Hematopoietic multipotent progenitor cell (in vitro differentiated cells): ENCODE measurements at regions not wholly inside any gene's neighbourhood (a gene's known extent, or its start where the extent isn't known, plus 50 kb on each side); places are given as distances from the start of the nearest gene placed in this dataset.
"Not testable (repeated sequence)": the region's sequence is repeated elsewhere in the genome, so short reads cannot be mapped to it uniquely, and the experiment has no call there.

ENCODE experiments used
- DNase-seq, 3 donors: peaks; one replicate each; pipeline ENCODE4 v3.0.0-alpha.2; 2011 to 2015; ENCODE audit warnings: low read depth in 2 of 3, low spot score in 2 of 3

DNA sequence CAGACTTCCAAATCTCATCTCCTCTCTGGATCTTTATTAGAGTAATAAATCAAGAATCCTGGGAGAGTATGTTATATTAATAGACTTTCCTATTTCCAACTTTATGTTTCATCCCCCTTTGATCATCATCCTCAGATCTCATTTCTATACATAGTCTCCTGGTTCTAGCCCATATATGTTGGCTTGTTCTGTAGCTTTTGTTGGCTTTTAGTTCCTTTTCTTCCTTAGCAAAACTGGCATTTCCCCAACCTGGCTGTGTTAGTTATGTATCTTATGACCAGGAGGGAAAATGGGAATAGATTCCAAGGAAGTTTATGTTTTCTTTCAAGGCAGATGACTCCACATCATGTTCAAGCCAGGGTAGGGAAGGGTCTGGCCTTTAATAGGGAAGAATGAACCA lies 2464.5 kb downstream of the PCDH9 start:
- DNase-seq, result no peak

DNA sequence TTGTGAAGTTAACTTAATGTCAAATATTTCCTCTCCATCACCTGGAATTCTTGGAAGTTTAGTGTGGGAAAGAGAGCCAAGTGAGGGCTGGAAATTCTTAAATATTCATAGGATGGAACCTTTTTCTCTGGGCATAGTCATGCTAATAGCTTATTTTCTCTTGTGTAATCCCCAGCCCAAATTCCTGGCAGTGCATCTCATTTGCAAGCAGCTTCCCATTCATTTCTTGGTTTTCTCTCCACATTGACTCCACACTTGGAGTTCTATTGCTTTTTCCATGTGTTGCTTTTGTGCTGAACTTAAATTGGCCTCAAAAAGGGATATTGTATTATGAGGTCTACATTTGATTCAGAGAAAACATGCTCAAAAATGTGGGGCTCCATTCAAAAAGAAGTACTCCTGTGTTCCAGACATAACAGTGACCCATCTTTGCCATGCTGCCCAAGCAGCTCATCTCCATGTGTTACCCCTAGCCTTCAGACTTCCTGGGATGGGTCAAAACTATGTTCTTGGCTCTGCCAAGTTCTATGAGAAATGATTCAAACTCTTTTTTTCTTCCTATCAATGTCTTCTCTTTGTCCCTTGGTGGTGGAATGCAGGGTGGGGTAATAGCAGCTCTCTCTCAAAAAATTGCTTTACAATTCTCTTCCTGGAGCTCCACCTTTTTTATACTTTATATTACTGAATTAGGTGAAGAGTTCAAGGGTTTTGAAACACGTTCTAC lies 2471.5 kb downstream of the PCDH9 start:
- no peak for DNase-seq

DNA sequence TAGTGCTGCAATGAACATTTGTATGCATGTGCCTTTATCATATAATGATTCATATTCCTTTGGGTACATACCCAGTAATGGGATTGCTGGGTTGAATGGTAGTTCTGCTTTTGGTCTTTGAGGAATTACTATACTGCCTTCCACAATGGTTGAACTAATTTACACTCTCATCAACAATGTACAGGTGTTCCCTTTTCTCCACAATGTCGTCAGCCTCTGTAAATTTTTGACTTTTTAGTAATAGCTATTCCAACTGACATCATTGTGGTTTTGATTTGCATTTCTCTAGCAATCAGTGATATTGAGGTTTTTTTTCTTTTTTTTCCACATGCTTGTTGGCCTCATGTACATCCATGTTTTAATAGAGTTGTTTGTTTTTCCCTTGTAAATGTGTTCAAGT lies 2473.5 kb downstream of the PCDH9 start:
- no peak for DNase-seq

DNA sequence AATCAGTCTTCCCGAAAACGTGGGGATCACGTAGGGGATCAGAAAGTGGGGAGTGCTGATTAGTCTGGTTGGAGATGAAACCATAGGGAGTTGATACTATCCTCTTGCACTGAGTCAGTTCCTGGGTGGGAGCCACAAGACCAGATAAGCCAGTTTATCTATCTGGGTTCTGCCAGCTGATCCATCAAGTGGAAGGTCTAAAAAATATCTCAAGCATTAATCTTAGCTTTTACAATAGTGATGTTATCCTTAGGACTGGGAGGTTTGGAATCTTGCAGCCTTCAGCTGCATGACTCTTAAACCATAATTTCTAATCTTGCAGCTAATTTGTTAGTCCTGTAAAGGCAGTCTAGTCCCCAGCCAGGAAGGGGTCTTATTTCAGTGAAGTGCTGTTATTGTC lies 2474.2 kb downstream of the PCDH9 start:
- DNase-seq, result no peak

DNA sequence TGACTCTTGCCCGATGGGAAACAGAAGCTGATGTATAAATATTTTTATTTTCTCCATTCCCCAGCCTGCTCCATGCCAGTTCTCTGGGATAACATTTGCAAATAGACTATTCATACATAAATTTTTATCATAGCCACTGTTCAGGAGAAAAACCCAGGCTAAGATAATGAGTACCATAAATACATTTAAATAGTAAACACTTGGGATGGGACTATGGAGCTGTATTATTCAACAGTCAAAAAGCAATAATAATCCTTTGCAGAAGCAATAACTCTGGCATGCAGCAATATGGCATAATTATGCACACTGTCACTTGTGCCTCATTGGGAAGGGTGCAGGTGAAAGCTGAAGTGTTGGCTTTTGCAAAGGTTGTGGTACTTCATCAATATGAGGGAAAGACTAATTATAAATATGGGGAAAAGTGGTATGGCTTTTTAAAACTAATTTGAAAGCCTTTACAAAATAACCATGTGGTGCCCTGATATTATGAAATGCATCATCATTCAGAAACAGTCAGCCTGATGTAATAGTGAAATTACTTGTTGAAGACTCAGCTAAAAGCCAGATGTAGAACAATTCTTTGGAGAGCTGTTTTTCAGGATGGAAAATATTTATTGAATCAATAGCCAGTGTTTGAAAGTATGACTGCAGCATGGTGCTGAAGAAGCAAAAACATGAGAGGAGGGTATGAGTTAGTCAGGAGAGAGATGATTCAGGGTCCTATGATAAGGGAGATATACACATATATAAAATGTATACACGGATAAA lies 2476.7 kb downstream of the PCDH9 start:
- DNase-seq, result no peak

- DNase-seq, result no peak
These were observed 2480.8 kb downstream of the PCDH9 start for GRCh38 chr13:64749301-64749700.

- no peak for DNase-seq
These were observed 2483.3 kb downstream of the PCDH9 start for GRCh38 chr13:64746845-64747244.

DNA sequence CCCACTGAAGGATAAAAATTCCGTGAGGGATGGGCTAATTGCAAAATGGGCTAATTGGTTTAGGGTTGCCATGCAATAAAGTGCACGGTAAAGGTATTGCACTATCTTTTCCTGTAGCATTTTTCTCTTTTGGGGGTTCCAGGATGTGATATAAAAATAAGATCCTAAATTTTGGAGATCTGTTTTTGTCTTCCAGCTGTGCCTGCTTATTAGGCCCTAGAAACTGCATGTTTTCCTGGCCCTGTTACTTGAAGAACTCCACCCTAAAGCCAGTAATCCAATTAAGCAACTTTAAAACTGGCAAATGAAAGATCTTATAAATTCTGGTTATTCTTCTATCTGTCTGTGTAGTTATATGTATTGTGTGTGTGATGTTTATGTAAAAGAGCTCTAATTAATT lies 2489.6 kb downstream of the PCDH9 start:
- DNase-seq, result no peak

DNA sequence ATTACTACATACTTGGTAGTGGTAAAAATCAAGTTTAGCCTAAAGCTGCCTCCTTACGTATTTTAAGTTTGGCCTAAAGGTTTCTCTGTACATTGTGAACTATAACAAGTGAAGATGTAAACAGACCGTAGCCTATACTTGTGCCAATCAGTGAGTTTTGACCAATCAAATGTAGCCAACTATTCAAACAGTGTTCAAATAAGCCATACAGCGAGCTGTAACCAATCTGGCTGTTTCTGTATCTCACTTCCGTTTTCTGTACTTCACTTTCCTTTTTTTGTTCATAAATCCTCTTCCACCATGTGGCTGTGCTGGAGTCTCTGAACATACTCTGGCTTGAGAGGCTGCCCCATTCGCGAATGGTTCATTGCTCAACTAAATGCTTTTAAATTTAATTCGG lies 2504.6 kb downstream of the PCDH9 start:
- no peak for DNase-seq

GRCh38 chr13:64723724-64724123 lies 2506.4 kb downstream of the PCDH9 start:
- no peak for DNase-seq

DNA sequence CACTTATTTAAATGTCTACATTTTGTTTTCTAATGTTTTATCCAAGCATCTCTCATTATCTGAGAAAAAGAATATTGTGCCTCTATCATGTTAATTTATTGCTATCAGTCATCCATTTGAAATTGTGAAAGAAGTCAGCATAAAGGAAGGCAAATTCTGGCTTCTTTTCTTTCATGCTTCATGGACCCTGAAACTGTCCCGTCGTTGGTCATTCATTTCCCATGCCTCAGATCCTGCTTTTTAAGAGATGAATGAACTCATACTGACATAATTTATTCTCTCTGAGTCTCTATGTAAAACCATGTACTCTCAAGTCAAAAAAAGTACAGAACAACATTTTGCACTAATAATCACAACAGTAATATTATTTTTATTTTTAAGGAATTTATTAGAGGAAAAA lies 2512.0 kb downstream of the PCDH9 start:
- DNase-seq, result no peak

DNA sequence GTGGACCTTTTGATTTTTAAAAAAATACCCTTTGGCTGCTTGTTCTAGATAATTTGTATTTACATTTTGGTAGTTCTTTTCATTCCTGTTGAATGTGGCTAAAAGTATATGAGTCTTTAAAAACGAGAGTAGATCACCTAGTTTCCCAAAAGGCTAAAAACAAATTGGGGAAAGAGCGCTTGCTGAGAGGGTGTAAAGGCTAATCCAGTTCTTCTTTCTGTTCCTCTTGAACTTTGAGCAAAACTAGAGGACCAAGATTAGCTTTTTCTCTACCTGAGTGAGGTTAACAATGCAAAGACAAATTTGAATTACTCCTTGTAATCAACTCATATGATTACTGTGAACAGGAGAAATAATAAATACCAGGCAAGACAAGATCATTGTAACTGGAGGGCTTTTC lies 2513.2 kb downstream of the PCDH9 start:
- no peak for DNase-seq

DNA sequence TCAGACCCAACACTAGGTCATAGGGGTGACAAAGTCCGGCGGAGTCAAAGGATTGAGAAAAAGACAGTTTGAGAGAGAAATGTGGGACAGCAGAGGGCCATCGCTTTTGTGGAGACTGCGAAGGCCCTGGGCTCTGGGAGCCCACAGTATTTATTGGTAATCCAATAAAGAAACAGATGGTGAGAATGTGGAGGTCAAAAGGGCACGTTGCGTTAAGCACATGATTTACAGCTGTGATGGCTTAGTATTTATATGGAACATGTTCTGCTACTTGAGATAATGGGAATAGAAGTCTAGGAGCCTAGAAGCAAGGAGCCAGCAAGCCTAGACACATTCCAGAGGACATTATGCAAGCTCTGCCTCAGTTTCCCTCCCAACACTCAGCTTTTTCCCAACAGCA lies 2521.1 kb downstream of the PCDH9 start:
- DNase-seq, result no peak

DNA sequence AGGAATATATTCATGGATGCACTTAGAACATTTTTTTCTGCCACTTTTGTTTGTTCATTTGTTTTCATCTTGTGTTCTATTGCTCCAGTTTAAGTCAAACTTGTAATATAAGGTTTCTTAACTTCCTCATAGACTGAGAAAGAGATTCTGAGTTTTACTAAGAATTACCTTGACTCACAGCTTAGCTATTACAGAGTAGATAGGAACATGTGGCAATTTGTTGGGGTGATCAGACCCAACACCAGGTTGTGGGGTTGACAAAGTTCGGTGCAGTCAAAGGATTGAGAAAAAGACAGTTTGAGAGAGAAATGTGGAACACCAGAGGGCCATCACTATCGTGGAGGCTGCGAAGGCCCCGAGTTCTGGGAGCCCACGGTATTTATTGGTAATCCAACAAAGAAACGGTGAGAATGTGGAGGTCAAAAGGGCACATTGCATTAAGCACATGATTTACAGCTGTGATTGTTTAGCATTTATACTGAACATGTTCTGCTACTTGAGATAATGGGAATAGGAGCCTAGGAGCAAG lies 2526.0 kb downstream of the PCDH9 start:
- no peak for DNase-seq

- DNase-seq, result no peak
These were observed 2532.9 kb downstream of the PCDH9 start for GRCh38 chr13:64697226-64697625.

DNA sequence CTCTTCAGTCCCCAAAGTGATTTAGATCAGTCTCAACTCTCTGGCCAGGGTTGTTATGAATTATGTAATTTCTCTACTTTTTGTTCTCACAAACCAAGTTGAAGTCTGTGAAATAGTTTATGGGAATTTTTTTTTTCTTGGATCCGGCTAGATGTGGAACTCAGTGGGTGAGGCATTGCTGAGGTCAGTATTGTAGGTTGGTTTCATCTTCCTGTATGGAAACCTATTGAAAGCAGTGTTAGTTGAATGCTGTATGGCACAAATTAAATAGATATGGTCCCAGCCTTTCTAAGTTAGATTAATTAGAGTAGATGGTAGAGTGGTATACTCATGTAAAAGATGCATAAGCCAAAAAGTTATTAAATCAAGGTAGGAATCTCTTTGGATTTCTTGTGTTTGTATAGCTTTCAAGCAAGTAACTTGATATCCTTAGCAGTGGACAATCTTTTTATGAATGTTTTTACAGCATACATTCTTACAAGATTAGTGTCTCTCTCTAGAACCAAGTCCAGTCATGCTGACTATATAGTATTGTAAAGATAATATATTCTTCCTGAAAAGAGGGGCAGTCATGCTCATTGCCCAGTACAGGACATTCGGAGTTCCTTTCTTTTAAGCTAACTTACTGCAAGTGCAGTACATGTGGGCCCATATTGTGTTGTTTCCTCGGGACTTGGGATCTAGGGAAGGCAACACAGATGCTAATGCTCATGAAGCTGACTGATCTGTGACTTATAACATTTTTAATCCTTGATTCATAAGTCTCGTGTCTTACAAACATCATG lies 2541.1 kb downstream of the PCDH9 start:
- DNase-seq, result no peak

DNA sequence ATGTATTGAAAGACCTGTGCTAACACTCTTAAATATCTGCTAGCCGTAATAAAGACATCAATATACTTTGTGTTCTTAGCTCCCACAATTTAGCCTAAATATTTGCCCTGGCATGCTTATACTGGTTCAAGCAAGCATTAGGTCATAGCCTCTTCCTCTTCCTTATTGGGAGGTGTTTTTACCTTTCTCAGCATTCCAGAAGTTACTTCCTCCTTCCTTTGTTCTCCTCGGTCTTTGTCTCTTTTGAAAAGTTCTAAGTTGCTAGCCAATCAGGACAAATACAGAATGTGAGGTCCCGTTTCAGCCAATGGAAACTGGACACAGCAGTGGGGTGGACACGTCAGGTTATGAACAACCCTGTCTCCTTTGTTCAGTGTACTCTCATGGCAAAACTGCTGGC lies 2543.6 kb downstream of the PCDH9 start:
- DNase-seq, result not testable (repeated sequence)

GRCh38 chr13:64684685-64685431 lies 2545.3 kb downstream of the PCDH9 start:
- DNase-seq, result no peak

GRCh38 chr13:64684108-64684507 lies 2546.0 kb downstream of the PCDH9 start:
- no peak for DNase-seq

- DNase-seq, result no peak
These were observed 2549.4 kb downstream of the PCDH9 start for GRCh38 chr13:64680739-64681138.
